ENCODE measurements at regions not wholly inside any gene's neighbourhood (a gene's known extent, or its start where the extent isn't known, plus 50 kb on each side); places are given as distances from the start of the nearest gene placed in this dataset.

GRCh38 chr10:8534891-8535290, 480.4 kb downstream of the GATA3 start:
- no peak for DNase-seq

GRCh38 chr10:8539056-8539455, 484.6 kb downstream of the GATA3 start:
- DNase-seq = no peak

GRCh38 chr10:8543361-8544056, 489.0 kb downstream of the GATA3 start:
- DNase-seq = no peak

- DNase-seq = no peak
These were observed 489.5 kb downstream of the GATA3 start for GRCh38 chr10:8544057-8544380.

- no peak for DNase-seq
These were observed 490.0 kb downstream of the GATA3 start for GRCh38 chr10:8544500-8544899.

GRCh38 chr10:8554574-8554973, 500.1 kb downstream of the GATA3 start:
- DNase-seq = no peak

GRCh38 chr10:8556321-8556720, 501.8 kb downstream of the GATA3 start:
- DNase-seq = no peak

- DNase-seq = no peak
These were observed 509.0 kb downstream of the GATA3 start for GRCh38 chr10:8563478-8563877.

- DNase-seq = no peak
These were observed 512.2 kb downstream of the GATA3 start for GRCh38 chr10:8566737-8567136.

GRCh38 chr10:8568401-8568800, 513.9 kb downstream of the GATA3 start:
- no peak for DNase-seq

GRCh38 chr10:8575620-8576019, 521.1 kb downstream of the GATA3 start:
- DNase-seq = no peak

- DNase-seq = no peak
These were observed 521.8 kb downstream of the GATA3 start for GRCh38 chr10:8576281-8576680.

GRCh38 chr10:8576911-8577310, 522.4 kb downstream of the GATA3 start:
- no peak for DNase-seq

GRCh38 chr10:8577686-8578085, 523.2 kb downstream of the GATA3 start:
- DNase-seq = no peak

- no peak for DNase-seq
These were observed 527.2 kb downstream of the GATA3 start for GRCh38 chr10:8581521-8582225.

GRCh38 chr10:8583096-8583495, 528.6 kb downstream of the GATA3 start:
- DNase-seq = no peak

GRCh38 chr10:8584666-8585065, 530.2 kb downstream of the GATA3 start:
- no peak for DNase-seq

- DNase-seq = no peak
These were observed 532.0 kb downstream of the GATA3 start for GRCh38 chr10:8586504-8586903.

GRCh38 chr10:8588135-8588534, 533.6 kb downstream of the GATA3 start:
- no peak for DNase-seq

GRCh38 chr10:8590518-8590917, 536.0 kb downstream of the GATA3 start:
- DNase-seq = no peak

- no peak for DNase-seq
These were observed 537.2 kb downstream of the GATA3 start for GRCh38 chr10:8591640-8592039.

GRCh38 chr10:8594176-8594575, 539.7 kb downstream of the GATA3 start:
- DNase-seq = no peak

- no peak for DNase-seq
These were observed 540.2 kb downstream of the GATA3 start for GRCh38 chr10:8594711-8595110.

GRCh38 chr10:8595140-8595539, 540.7 kb downstream of the GATA3 start:
- DNase-seq = no peak
